Left lung (tissue), 4 donors: ENCODE measurements at regions not wholly inside any gene's neighbourhood (a gene's known extent, or its start where the extent isn't known, plus 50 kb on each side); places are given as distances from the start of the nearest gene placed in this dataset.
A peak's percentile ranks its signal among the peaks of the same experiment; 100 is the strongest.

Source experiments
- ATAC-seq: fragments of 200-7000 bp; cut with Tn5 transposase; one replicate; pipeline ENCODE4 v1.9.1; 2020; ENCODE audit warnings: moderate library complexity
- DNase-seq, 4 donors: peaks; one replicate each; pipeline ENCODE4 v3.0.0-alpha.2; 2013 to 2020
- H3K27ac ChIP-seq, 2 donors: fragments of 200-600 bp; sonication (generic) in 1 of 2; one replicate each; pipeline versions ENCODE4 v1.5.0 to v1.8.0; 2020 to 2021
- H3K27me3 ChIP-seq, 2 donors: fragments of 200-600 bp; sonication (generic) in 1 of 2; one replicate each; pipeline versions ENCODE4 v1.5.0 to v1.8.0; 2020 to 2021
- H3K36me3 ChIP-seq, 2 donors: fragments of 200-600 bp; sonication (generic) in 1 of 2; one replicate each; pipeline versions ENCODE4 v1.5.0 to v1.8.0; 2020 to 2021
- H3K4me1 ChIP-seq, 2 donors: fragments of 200-600 bp; one replicate each; pipeline ENCODE4 v1.8.0; 2021
- H3K4me3 ChIP-seq, 2 donors: fragments of 200-600 bp; sonication (generic) in 1 of 2; one replicate each; pipeline versions ENCODE4 v1.5.0 to v1.8.0; 2020 to 2021; ENCODE audit warnings: mild to moderate bottlenecking in 1 of 2
- H3K9me3 ChIP-seq, 2 donors: fragments of 200-600 bp; sonication (generic) in 1 of 2; one replicate each; pipeline versions ENCODE4 v1.5.0 to v1.8.0; 2020 to 2021
- intact Hi-C, 2 donors: fragments of 100-400 bp; cut with DNase I; formaldehyde crosslinking; loops; one replicate each; pipeline versions ENCODE4 v1.11.2 to v1.14.2; 2022
- TF ChIP-seq, protein P1 (sequence below), 2 donors: fragments of 200-600 bp; sonication (generic) in 1 of 2; IDR thresholded peaks; one replicate each; pipeline versions ENCODE4 v1.5.0 to v1.8.0; 2021; ENCODE audit warnings: antibody characterized with exemption in 2 of 2
- donor health status: DM: no; HTN: yes; CAD: no.
- donor health status: DM: no; HTN: no; CAD: no.

DNA sequence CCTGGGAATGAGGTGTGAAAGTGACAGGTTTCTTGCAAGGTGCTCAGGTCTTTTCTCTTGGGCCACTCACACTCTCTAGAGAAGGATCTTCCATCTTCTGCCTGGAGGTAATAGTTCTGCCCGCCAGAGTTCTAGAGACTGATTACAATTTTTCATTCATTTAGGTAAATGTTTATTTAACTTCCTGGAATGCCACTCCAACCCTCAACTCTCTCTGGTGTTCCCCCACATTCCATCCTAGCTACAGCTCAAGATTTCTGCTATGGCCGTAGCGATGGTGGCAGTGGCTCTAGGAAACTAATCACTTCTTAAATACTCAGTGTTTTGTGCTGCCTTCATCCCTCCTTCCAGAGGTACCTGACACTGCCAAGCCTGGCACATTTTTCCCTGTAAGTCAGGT, 174.6 kb downstream of the WDR11 start:
- TF ChIP-seq, protein P1, sequence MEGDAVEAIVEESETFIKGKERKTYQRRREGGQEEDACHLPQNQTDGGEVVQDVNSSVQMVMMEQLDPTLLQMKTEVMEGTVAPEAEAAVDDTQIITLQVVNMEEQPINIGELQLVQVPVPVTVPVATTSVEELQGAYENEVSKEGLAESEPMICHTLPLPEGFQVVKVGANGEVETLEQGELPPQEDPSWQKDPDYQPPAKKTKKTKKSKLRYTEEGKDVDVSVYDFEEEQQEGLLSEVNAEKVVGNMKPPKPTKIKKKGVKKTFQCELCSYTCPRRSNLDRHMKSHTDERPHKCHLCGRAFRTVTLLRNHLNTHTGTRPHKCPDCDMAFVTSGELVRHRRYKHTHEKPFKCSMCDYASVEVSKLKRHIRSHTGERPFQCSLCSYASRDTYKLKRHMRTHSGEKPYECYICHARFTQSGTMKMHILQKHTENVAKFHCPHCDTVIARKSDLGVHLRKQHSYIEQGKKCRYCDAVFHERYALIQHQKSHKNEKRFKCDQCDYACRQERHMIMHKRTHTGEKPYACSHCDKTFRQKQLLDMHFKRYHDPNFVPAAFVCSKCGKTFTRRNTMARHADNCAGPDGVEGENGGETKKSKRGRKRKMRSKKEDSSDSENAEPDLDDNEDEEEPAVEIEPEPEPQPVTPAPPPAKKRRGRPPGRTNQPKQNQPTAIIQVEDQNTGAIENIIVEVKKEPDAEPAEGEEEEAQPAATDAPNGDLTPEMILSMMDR (IDR thresholded peaks at IDR 0.05), result no peak
- Histone ChIP-seq H3K4me3 (no peak overlapping the region), H3K4me1 (no peaks in the 10 kb centered on the region), H3K36me3 (no peaks in the 10 kb centered on the region), H3K27me3 (no peaks in the 10 kb centered on the region), H3K9me3 (no peaks in the 10 kb centered on the region), H3K27ac (no peak overlapping the region)
- no peak for DNase-seq
- intact Hi-C loops, result no loop called here
- ATAC-seq, result peak; percentile 76

DNA sequence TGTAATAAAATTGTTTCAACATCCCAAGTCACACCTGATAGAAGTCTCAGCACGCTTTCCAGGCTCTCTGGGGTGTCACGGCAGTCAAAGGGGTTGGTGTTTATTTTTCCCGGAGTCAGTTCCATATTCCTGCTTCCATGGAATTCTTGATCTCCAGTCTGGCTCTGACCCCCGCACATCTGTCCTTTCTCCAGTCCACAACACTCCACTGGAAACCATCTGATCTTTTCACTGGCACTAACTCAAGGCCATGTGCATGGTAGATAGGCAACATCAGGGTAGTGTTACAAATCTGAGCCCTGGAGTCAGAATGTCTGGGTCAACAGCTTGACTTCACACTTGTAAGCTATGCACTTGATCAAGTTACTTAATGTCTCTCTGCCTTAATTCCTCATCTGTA, 176.2 kb downstream of the WDR11 start:
- Histone ChIP-seq H3K27ac (no peak overlapping the region), H3K4me3 (no peak overlapping the region), H3K4me1 (no peaks in the 10 kb centered on the region), H3K36me3 (no peaks in the 10 kb centered on the region), H3K9me3 (no peaks in the 10 kb centered on the region), H3K27me3 (no peaks in the 10 kb centered on the region)
- intact Hi-C loops, result no loop called here
- DNase-seq (no peak), ATAC-seq (no peak)
- TF ChIP-seq, protein P1 (IDR thresholded peaks at IDR 0.05), result no peak

DNA sequence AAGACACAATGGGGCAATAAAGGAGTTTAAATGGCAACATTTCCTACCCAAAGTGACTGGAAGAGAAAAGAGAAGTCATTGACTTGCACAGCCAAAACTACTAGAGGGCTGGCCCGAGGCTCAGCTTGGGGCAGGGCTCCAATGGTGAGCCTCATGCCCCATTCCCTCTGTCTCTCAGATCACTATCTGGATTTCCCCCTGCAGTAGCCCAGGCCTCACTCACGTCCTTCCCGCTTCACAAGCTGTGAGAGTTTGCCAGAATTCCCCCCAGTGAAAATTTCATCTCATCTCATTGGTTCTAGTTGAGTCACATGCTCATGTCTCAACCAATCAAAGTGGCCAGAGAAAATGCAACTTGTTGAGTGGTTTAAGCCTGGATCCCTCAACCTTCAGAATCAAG, 181.3 kb downstream of the WDR11 start:
- Histone ChIP-seq H3K4me3 (no peak overlapping the region), H3K4me1 (no peaks in the 10 kb centered on the region), H3K9me3 (no peaks in the 10 kb centered on the region), H3K27me3 (no peaks in the 10 kb centered on the region), H3K27ac (no peak overlapping the region), H3K36me3 (no peaks in the 10 kb centered on the region)
- TF ChIP-seq, protein P1 (IDR thresholded peaks at IDR 0.05), result no peak
- ATAC-seq (no peak), DNase-seq (no peak)
- intact Hi-C loops, result no loop called here

GRCh38 chr10:121033366-121033765, 182.2 kb downstream of the WDR11 start:
- no peaks in the 10 kb centered on the region for H3K27me3 ChIP-seq
- H3K9me3 ChIP-seq, result no peaks in the 10 kb centered on the region
- H3K4me3 ChIP-seq, result no peak overlapping the region
- H3K4me1 ChIP-seq, result no peaks in the 10 kb centered on the region
- ATAC-seq (no peak), DNase-seq (peak in 2 of 4 donors; percentile 42 to 69)
- TF ChIP-seq, protein P1 (IDR thresholded peaks at IDR 0.05), result no peak
- H3K27ac ChIP-seq, result no peak overlapping the region
- H3K36me3 ChIP-seq, result no peaks in the 10 kb centered on the region
- intact Hi-C loops, result no loop called here

DNA sequence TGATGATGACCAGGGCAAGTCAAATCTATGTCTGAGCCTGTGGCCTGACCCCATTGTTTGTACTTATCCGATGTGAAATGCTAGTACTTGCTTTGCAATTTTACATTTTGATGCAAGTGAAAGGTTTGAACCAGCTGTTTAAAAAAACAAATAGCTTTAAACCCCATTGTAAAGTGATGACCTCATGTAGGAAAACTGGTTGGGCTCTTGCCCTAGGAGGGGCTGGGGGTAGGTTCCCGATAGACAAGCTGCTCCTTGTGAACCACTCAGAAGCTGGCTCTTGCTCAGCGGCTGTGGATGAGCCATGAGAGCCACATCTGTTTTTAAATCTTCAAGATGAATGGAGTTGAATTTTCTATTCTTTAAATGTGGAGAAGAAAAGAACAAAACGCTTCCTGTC, 185.3 kb downstream of the WDR11 start:
- no peaks in the 10 kb centered on the region for H3K4me1 ChIP-seq
- ATAC-seq (peak; percentile 33), DNase-seq (peak in 1 of 4 donors; percentile 64)
- H3K36me3 ChIP-seq, result no peaks in the 10 kb centered on the region
- H3K27me3 ChIP-seq, result no peaks in the 10 kb centered on the region
- TF ChIP-seq, protein P1 (IDR thresholded peaks at IDR 0.05), result no peak
- H3K9me3 ChIP-seq, result no peaks in the 10 kb centered on the region
- intact Hi-C loops, result no loop called here
- H3K4me3 ChIP-seq, result no peak overlapping the region
- no peak overlapping the region for H3K27ac ChIP-seq
